ENCODE measurements at regions not wholly inside any gene's neighbourhood (a gene's known extent, or its start where the extent isn't known, plus 50 kb on each side); places are given as distances from the start of the nearest gene placed in this dataset.

DNA sequence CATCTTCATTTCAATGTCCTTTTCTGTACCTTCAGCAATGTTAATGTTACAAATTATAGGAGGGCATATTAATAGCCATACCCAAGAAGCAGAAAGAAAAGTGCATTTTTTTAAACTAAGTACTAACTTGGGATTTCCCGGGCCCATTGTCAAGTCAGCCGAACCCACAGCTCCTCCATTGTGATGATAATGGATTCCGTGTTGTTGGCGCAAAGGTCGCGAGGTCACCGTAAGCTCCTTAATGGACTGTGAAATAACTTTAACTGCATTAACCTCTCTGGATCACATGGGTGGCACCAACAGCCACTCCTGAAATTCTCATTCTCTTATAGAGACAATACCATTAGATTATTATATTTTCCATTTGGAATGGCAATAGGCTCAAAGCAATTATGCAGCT is 250.6 kb upstream of the RRP15 start:
- TF ChIP-seq, protein P1, sequence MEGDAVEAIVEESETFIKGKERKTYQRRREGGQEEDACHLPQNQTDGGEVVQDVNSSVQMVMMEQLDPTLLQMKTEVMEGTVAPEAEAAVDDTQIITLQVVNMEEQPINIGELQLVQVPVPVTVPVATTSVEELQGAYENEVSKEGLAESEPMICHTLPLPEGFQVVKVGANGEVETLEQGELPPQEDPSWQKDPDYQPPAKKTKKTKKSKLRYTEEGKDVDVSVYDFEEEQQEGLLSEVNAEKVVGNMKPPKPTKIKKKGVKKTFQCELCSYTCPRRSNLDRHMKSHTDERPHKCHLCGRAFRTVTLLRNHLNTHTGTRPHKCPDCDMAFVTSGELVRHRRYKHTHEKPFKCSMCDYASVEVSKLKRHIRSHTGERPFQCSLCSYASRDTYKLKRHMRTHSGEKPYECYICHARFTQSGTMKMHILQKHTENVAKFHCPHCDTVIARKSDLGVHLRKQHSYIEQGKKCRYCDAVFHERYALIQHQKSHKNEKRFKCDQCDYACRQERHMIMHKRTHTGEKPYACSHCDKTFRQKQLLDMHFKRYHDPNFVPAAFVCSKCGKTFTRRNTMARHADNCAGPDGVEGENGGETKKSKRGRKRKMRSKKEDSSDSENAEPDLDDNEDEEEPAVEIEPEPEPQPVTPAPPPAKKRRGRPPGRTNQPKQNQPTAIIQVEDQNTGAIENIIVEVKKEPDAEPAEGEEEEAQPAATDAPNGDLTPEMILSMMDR (IDR thresholded peaks at IDR 0.05; ENCODE audit: poor library complexity), result no peak
- no peak for TF ChIP-seq EZH2 (IDR thresholded peaks at IDR 0.05; ENCODE audit: borderline replicate concordance)
